ENCODE measurements at regions not wholly inside any gene's neighbourhood (a gene's known extent, or its start where the extent isn't known, plus 50 kb on each side); places are given as distances from the start of the nearest gene placed in this dataset.

DNA sequence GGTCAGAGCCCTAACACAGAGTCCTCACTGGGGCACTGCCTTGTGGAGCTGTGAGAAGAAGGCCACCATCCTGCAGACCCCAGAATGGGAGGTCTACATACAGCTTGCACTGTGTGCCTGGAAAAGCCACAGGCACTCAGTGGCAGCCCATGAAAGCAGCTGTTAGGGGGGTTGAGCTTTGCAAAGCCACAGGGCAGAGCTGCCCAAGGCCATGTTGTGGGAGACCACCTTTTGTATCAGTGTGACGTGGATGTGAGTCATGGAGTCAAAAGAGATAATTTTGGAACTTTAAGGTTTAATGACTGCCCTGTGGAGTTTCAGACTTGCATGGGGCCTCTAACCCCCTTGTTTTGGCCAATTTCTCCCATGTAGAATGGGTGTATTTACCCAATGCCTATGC, 52.9 kb upstream of the TPRG1 start:
- DNase-seq: no peak

DNA sequence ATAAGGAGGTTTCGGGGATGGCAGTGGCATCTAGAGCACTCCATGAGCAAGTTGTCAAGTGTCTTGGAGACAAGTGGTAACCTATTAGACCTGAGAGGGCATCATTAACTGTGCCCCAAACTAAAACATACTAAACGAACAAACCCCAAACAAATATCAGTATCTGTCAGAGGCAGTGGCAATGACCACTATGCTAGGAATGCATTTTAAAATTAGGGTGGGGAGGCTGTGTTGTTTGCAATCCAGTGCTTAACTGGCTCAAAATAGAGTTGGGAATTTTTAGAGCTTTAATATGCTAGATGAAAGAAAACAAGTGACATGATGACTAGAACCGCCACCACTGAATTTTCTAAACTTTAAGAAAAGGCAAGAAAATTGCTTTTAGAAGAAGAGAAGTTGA, 51.8 kb upstream of the TPRG1 start:
- no peak for DNase-seq

DNA sequence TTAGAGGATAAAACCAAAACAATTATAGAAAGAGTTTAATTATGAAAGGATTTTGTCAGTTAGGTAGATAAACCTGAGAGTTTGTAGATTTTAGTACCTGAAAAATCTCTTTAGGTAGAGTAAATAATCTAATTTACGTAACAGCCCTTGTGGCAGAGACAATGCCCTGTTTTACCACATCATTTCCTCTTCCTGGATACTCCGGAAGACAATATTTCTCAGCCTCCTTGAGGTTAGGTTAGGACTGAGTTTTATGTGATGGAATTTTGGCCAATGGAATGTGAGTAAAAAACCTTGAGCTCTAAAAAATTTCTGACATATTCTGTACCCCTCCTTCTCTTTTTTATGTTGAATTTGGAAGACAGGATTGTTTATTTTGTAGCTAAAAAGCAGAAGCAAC, 50.7 kb upstream of the TPRG1 start:
- no peak for DNase-seq

All from NCI-H1105 (cell line).